Upper lobe of left lung (tissue), 6 donors: ENCODE measurements at regions not wholly inside any gene's neighbourhood (a gene's known extent, or its start where the extent isn't known, plus 50 kb on each side); places are given as distances from the start of the nearest gene placed in this dataset.

Experiments
- ATAC-seq, 2 donors: fragments of 200-7000 bp; cut with Tn5 transposase; one replicate each; pipeline ENCODE4 v1.9.1; 2022; ENCODE audit warnings: mild to moderate bottlenecking in 2 of 2, moderate library complexity in 2 of 2; ENCODE audit not compliant: low FRiP score in 2 of 2
- DNase-seq, 2 donors: peaks; one replicate each; pipeline ENCODE4 v3.0.0-alpha.2; 2019 to 2020
- H3K27ac ChIP-seq, 4 donors: fragments of 200-600 bp; sonication (generic); one replicate each; pipeline ENCODE4 v1.5.1; 2016 to 2019
- H3K27me3 ChIP-seq, 4 donors: fragments of 200-600 bp; sonication (generic); one replicate each; pipeline ENCODE4 v1.5.1; 2017 to 2019
- H3K36me3 ChIP-seq, 4 donors: fragments of 200-600 bp; sonication (generic); one replicate each; pipeline ENCODE4 v1.5.1; 2016 to 2019
- H3K4me1 ChIP-seq, 4 donors: fragments of 200-600 bp; sonication (generic); one replicate each; pipeline ENCODE4 v1.5.1; 2018 to 2019
- H3K4me3 ChIP-seq, 4 donors: fragments of 200-600 bp; sonication (generic); one replicate each; pipeline ENCODE4 v1.5.1; 2017 to 2019; ENCODE audit warnings: mild to moderate bottlenecking in 2 of 4, moderate library complexity in 1 of 4
- H3K9me3 ChIP-seq, 4 donors: fragments of 200-600 bp; sonication (generic); one replicate each; pipeline ENCODE4 v1.5.1; 2018 to 2019
- EP300 ChIP-seq, 4 donors: sonication (generic); formaldehyde crosslinking; IDR thresholded peaks; one replicate each; pipeline ENCODE4 v1.5.1; 2017; ENCODE audit warnings: antibody characterized with exemption in 4 of 4, control low read depth in 2 of 4
- POLR2A ChIP-seq, 4 donors: fragments of 450-650 bp; IDR thresholded peaks; one replicate each; pipeline ENCODE4 v1.5.1; 2016 to 2017; ENCODE audit warnings: antibody characterized with exemption in 4 of 4, mild to moderate bottlenecking in 2 of 4
- POLR2AphosphoS5 ChIP-seq, 2 donors: sonication (generic); formaldehyde crosslinking; IDR thresholded peaks; one replicate each; pipeline ENCODE4 v1.5.1; 2017; ENCODE audit warnings: antibody characterized with exemption in 2 of 2
- WGBS, 2 donors: methylation state at CpG; one replicate each; pipeline ENCODE4 v1.1.5; 2017 to 2018; 5-methylcytosine and 5-hydroxymethylcytosine counted together
- TF ChIP-seq, protein P1 (sequence below), 6 experiments: fragments of 450-650 bp in 4 of 6; fragments of 200-600 bp in 2 of 6; sonication (generic) in 2 of 6; IDR thresholded peaks; one replicate each; pipeline ENCODE4 v1.5.1; 2016 to 2019; ENCODE audit warnings: antibody characterized with exemption in 6 of 6
- donor health status: DM: no; HTN: no; CAD: no; lungs with moderate emphysema.
- donor health status: DM: no; HTN: yes; CAD: no; lungs with severe emphysema.

DNA sequence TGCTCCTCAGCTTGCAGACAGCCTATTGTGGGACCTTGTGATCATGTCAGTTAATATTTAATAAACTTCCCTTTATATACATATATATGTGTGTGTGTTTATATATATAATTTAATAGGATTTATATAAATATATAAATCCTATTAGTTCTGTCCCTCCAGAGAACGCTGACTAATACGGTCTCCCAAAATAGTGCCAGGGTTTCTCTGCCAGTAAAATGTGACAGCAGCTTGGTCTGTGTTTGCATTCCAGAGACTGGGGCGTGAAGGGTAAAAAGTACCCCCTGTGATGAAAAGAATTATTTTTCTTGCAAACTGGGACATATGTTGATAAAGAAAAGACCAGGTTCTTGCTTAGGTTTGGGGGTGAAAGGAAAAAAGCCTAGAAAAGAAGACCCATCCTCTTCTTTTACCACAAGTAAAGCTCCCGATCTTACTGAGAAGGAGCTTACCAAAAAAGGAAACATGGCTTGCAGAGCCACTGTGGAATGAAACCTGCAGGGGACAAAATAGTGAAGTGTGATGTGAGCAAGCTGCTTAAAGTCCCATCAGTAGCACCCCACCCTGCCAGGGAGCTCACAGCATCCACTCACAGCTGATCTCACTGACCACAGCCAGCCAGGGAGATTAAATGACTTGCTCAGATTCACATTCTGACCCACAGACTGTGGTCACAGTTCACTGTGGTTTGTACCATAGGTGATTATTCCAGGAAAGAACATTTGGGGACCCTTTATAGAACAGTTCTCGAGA lies 110.9 kb upstream of the RMP24 start:
- no peak overlapping the region for H3K27ac ChIP-seq
- no peak for TF ChIP-seq EP300 (IDR thresholded peaks at IDR 0.05)
- TF ChIP-seq POLR2AphosphoS5 (IDR thresholded peaks at IDR 0.05) = no peak
- no peak for TF ChIP-seq POLR2A (IDR thresholded peaks at IDR 0.05)
- TF ChIP-seq, protein P1, sequence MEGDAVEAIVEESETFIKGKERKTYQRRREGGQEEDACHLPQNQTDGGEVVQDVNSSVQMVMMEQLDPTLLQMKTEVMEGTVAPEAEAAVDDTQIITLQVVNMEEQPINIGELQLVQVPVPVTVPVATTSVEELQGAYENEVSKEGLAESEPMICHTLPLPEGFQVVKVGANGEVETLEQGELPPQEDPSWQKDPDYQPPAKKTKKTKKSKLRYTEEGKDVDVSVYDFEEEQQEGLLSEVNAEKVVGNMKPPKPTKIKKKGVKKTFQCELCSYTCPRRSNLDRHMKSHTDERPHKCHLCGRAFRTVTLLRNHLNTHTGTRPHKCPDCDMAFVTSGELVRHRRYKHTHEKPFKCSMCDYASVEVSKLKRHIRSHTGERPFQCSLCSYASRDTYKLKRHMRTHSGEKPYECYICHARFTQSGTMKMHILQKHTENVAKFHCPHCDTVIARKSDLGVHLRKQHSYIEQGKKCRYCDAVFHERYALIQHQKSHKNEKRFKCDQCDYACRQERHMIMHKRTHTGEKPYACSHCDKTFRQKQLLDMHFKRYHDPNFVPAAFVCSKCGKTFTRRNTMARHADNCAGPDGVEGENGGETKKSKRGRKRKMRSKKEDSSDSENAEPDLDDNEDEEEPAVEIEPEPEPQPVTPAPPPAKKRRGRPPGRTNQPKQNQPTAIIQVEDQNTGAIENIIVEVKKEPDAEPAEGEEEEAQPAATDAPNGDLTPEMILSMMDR (IDR thresholded peaks at IDR 0.05) = no peak
- no peak overlapping the region for H3K4me3 ChIP-seq
- no peaks in the 10 kb centered on the region for H3K4me1 ChIP-seq
- 61 to 63% methylated on average over 5 of the region's 5 CpGs for WGBS, 2 donors
- no peaks in the 10 kb centered on the region for H3K27me3 ChIP-seq
- ATAC-seq = no peak
- no peaks in the 10 kb centered on the region for H3K9me3 ChIP-seq
- no peak for DNase-seq
- H3K36me3 ChIP-seq = no peaks in the 10 kb centered on the region

DNA sequence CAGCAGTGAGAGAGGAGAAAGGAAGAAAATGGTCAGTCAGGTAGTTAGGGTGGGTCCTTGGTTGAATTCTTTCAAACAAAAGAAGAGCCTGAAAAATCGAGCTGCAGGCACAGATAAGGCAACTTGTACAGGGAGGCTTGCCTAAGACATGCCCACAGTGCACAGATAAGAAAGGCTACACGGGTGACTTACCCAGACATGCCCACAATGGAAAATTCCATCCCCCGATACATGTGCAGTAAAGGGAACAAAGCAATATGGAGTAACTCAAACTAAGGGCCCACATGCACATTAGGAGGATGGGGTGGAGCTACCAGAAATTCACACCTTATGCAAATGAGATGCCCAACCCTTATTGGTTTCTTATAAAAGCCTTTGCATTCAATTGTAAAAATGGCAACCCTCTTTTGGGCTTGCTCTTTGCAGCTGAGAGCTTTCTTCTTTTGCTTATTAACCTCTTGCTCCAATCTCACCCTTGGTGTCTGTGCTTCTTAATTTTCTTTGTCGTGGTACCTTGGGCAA lies 110.3 kb upstream of the RMP24 start:
- no peak overlapping the region for H3K27ac ChIP-seq
- 55 to 63% methylated on average over 4 of the region's 4 CpGs for WGBS, 2 donors
- H3K27me3 ChIP-seq = no peaks in the 10 kb centered on the region
- ATAC-seq (no peak), DNase-seq (no peak)
- no peaks in the 10 kb centered on the region for H3K9me3 ChIP-seq
- no peaks in the 10 kb centered on the region for H3K4me1 ChIP-seq
- no peaks in the 10 kb centered on the region for H3K36me3 ChIP-seq
- H3K4me3 ChIP-seq = no peak overlapping the region
- TF ChIP-seq EP300 (IDR thresholded peaks at IDR 0.05) (no peak), POLR2A (IDR thresholded peaks at IDR 0.05) (no peak), POLR2AphosphoS5 (IDR thresholded peaks at IDR 0.05) (no peak)
- TF ChIP-seq, protein P1 (IDR thresholded peaks at IDR 0.05) = no peak

DNA sequence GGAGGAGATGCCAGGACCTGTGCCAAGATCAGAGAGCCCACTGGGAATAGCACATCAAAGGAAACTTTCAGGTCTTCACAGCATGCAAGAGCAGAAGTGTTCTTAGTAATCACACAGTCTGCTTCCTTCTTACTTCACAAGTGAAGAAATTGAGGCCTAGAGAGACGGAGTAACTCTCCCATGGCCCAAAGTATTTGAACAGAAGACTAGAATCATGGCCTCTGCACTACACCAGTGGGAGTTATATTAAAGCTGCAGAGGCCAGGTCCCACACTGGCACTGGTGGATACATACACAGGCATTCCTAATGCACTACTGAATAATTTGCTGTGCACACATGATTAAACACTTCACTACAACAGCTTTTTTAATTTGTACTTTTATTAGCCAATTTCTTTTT lies 107.6 kb upstream of the RMP24 start:
- H3K36me3 ChIP-seq = no peaks in the 10 kb centered on the region
- H3K27me3 ChIP-seq = no peaks in the 10 kb centered on the region
- no peak for TF ChIP-seq POLR2AphosphoS5 (IDR thresholded peaks at IDR 0.05)
- H3K4me3 ChIP-seq = no peak overlapping the region
- WGBS, 2 donors = 62 to 100% methylated on average over 1 of the region's 1 CpG
- H3K9me3 ChIP-seq = no peaks in the 10 kb centered on the region
- H3K27ac ChIP-seq = no peak overlapping the region
- ATAC-seq = no peak
- H3K4me1 ChIP-seq = no peaks in the 10 kb centered on the region
- DNase-seq = no peak

DNA sequence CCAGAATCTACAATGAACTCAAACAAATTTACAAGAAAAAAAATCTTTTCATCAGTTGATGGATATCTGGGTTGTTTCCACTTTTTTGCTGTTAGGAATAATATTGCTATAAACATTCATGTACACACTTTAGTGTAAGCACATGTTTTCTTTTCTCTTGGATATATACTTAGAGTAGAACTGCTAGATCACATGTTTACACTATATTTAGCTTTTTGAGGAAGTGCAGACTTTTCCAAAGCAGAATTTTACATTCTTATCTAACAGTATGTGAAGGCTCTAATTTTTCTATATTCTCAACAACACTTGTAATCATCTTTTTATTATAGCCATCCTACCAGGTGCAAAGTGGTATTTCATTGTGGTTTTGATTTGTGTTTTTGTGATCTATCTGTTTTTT lies 103.6 kb upstream of the RMP24 start:
- TF ChIP-seq EP300 (IDR thresholded peaks at IDR 0.05) = no peak
- TF ChIP-seq POLR2AphosphoS5 (IDR thresholded peaks at IDR 0.05) = no peak
- TF ChIP-seq, protein P1 (IDR thresholded peaks at IDR 0.05) = no peak
- TF ChIP-seq POLR2A (IDR thresholded peaks at IDR 0.05) = no peak
- DNase-seq (no peak), ATAC-seq (no peak)
- Histone ChIP-seq H3K36me3 (no peaks in the 10 kb centered on the region), H3K27ac (no peak overlapping the region), H3K4me1 (no peaks in the 10 kb centered on the region), H3K27me3 (no peaks in the 10 kb centered on the region), H3K9me3 (peaks cover 0 to 11% (median 3%) of the 10 kb centered on the region in 4 donors), H3K4me3 (no peak overlapping the region)

DNA sequence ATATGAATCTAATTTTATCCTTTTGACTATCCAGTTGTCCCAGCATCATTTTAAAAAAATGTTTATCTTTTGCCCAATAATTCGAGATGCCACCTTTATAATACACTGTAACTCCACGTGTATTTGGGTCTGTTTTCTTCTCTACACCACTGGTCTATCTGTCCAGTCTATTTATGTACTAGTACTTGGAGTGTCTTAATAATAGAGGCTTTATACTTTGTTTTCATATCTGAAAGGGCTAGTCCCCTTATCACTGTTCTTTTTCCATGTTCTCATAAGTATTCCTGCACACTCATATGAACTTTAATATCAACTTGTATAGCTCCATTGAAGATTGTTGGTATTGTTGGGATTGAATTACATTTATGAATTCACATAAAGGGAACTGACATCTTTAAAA lies 101.1 kb upstream of the RMP24 start:
- H3K9me3 ChIP-seq = peaks cover 0 to 11% (median 3%) of the 10 kb centered on the region in 4 donors
- ATAC-seq = no peak
- TF ChIP-seq EP300 (IDR thresholded peaks at IDR 0.05) (no peak), POLR2A (IDR thresholded peaks at IDR 0.05) (no peak), POLR2AphosphoS5 (IDR thresholded peaks at IDR 0.05) (no peak)
- TF ChIP-seq, protein P1 (IDR thresholded peaks at IDR 0.05) = no peak
- H3K27me3 ChIP-seq = no peaks in the 10 kb centered on the region
- no peaks in the 10 kb centered on the region for H3K36me3 ChIP-seq
- H3K27ac ChIP-seq = no peak overlapping the region
- no peaks in the 10 kb centered on the region for H3K4me1 ChIP-seq
- no peak overlapping the region for H3K4me3 ChIP-seq
- no peak for DNase-seq
- 68 to 80% methylated on average over 2 of the region's 2 CpGs for WGBS, 2 donors
